ENCODE measurements at regions not wholly inside any gene's neighbourhood (a gene's known extent, or its start where the extent isn't known, plus 50 kb on each side); places are given as distances from the start of the nearest gene placed in this dataset.

DNA sequence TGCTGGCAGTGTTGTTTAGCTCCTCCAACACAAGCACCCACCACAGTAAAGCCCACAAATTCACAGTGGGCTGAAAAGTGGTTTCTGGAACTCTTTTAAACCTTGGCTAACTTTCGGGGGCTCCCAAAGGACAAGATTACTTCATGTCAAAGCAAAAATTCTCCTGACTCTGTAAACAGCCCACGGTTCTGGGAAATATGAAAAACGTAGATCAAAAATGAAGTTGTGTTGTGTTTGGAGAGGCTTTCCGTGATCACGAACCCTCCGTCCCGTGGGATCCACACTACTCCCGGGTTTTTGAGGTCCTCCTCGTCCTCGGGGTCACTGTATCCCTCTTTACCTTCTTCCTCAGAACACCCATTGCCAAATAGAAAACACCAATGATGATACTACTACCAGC is 159.0 kb upstream of the RUNX1 start:
- TF ChIP-seq, protein P1, sequence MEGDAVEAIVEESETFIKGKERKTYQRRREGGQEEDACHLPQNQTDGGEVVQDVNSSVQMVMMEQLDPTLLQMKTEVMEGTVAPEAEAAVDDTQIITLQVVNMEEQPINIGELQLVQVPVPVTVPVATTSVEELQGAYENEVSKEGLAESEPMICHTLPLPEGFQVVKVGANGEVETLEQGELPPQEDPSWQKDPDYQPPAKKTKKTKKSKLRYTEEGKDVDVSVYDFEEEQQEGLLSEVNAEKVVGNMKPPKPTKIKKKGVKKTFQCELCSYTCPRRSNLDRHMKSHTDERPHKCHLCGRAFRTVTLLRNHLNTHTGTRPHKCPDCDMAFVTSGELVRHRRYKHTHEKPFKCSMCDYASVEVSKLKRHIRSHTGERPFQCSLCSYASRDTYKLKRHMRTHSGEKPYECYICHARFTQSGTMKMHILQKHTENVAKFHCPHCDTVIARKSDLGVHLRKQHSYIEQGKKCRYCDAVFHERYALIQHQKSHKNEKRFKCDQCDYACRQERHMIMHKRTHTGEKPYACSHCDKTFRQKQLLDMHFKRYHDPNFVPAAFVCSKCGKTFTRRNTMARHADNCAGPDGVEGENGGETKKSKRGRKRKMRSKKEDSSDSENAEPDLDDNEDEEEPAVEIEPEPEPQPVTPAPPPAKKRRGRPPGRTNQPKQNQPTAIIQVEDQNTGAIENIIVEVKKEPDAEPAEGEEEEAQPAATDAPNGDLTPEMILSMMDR (IDR thresholded peaks at IDR 0.05; ENCODE audit: borderline replicate concordance): no peak
- Histone ChIP-seq H3K4me3 (no peak overlapping the region), H3K9me3 (replicated peaks) (no peaks in the 10 kb centered on the region), H3K36me3 (no peaks in the 10 kb centered on the region), H3K27me3 (ENCODE audit: low read depth) (peaks cover 9% of the 10 kb centered on the region), H3K27ac (replicated peaks) (peak overlapping the region; percentile 75), H3K4me1 (peaks cover 48% of the 10 kb centered on the region)
- no peak for DNase-seq
- intact Hi-C loops (cut with micrococcal nuclease): no loop called here

DNA sequence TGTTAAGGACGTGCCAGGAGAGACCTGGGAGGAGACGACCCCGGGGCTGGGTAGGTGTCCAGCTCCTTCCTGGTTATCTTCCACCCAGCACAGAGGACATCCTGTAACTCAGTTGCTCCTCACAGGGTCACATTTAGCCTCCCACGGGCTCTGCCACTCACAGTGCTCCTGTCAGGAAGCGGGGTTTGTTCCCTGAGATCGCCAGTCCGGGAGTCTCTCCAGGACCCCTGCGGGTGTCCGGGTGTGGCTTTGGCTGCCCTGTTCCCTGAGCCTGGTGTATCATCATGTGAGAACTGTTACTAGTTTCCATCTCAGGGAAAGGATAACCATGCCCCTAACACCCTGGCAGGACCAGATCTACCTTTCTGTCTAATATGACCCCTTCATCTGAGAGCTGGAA is 158.2 kb upstream of the RUNX1 start:
- intact Hi-C loops (cut with micrococcal nuclease): no loop called here
- Histone ChIP-seq H3K27ac (replicated peaks) (peak overlapping the region; percentile 75), H3K36me3 (no peaks in the 10 kb centered on the region), H3K4me1 (peaks cover 55% of the 10 kb centered on the region), H3K9me3 (replicated peaks) (no peaks in the 10 kb centered on the region), H3K27me3 (ENCODE audit: low read depth) (peaks cover 9% of the 10 kb centered on the region), H3K4me3 (no peak overlapping the region)
- DNase-seq: no peak
- TF ChIP-seq, protein P1 (IDR thresholded peaks at IDR 0.05; ENCODE audit: borderline replicate concordance): no peak

DNA sequence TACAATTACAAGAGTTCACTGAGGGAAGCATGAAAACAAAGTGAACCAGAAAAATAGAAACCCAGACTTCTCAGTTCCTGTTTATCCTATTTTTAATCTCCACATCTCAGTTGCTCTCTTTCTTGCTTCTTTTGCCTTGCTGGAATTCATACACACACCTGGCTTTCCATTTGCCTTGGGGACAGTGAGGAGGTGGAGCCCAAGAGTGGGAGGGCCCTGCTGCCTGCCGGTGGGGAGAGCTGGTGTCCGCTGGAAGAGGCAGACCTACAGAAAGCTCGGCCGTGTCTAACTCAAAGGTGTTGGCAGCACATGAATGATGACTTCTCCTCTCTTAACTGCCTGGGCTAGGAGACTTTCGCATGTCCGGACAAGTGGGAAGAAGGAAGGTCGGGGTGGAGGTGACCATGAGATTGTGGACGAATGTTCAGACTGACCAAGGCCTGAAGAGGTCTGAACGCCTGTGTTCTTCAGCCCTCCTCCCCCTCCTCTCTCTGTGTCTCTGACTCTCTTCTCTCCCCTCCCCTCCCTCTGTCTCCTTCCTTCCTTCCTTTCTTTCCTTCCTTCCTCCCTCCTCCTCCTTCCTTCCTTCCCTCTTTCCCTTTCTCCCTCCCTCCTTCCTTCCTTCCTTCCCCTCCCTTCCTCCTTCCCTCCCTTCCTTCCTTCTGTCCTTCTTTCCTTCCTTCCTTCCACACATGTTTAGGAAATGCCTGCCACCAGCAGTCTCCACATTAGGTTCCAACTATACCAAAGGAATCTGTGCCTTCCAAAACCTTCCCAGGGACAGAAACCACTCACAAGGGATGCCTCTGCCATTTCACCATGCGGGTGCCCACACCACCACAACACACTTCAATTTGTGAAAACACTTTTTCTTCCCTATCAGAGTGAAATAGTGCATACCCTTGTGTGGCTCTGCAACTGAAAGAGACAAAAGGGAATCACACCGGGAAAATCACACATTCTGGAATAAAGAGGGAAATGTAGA is 157.3 kb upstream of the RUNX1 start:
- intact Hi-C loops (cut with micrococcal nuclease): no loop called here
- peaks cover 55% of the 10 kb centered on the region for H3K4me1 ChIP-seq
- TF ChIP-seq, protein P1 (IDR thresholded peaks at IDR 0.05; ENCODE audit: borderline replicate concordance): no peak
- H3K27me3 ChIP-seq (ENCODE audit: low read depth): peaks cover 9% of the 10 kb centered on the region
- H3K4me3 ChIP-seq: no peak overlapping the region
- peak overlapping the region; percentile 75 for H3K27ac ChIP-seq (replicated peaks)
- H3K9me3 ChIP-seq (replicated peaks): no peaks in the 10 kb centered on the region
- no peaks in the 10 kb centered on the region for H3K36me3 ChIP-seq
- no peak for DNase-seq

DNA sequence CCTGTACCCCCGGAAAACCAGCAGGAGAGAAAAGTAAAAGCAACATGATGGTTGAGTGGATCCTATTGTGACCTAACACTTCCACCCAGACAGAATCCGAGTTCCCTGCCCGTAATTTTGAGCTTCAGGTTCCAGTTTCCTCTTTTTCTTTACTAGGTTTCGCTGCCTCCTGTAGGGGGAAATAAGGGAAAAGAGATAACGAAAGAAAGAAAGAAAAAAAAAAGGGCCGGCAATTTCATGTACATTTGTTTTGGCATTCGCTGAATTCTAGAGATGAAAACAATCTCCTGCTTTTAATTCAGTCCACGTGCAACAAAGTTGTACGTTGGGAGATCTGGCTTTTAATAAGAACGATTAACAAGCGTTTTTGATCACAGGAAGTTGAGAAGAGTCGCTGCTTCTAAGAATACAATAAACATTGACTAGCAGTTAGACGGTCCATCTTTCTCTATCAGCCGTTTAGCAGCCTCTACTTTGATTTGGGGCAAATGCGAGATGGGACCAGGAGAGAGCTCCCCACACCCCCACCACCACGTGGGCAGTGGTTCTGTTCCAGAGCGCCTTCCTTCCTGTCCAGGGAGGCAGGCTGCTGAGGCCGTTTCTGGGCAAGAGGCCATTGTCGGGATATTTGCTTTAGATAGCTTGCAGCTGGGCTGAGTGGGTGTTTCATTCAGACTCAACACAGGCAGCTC is 155.9 kb upstream of the RUNX1 start:
- TF ChIP-seq, protein P1 (IDR thresholded peaks at IDR 0.05; ENCODE audit: borderline replicate concordance): no peak
- peak overlapping the region; percentile 33 for H3K4me3 ChIP-seq
- peak overlapping the region; percentile 75 for H3K27ac ChIP-seq (replicated peaks)
- H3K4me1 ChIP-seq: peaks cover 55% of the 10 kb centered on the region
- H3K36me3 ChIP-seq: no peaks in the 10 kb centered on the region
- intact Hi-C loops (cut with micrococcal nuclease): no loop called here
- no peaks in the 10 kb centered on the region for H3K9me3 ChIP-seq (replicated peaks)
- DNase-seq: peak; percentile 80
- peaks cover 9% of the 10 kb centered on the region for H3K27me3 ChIP-seq (ENCODE audit: low read depth)

DNA sequence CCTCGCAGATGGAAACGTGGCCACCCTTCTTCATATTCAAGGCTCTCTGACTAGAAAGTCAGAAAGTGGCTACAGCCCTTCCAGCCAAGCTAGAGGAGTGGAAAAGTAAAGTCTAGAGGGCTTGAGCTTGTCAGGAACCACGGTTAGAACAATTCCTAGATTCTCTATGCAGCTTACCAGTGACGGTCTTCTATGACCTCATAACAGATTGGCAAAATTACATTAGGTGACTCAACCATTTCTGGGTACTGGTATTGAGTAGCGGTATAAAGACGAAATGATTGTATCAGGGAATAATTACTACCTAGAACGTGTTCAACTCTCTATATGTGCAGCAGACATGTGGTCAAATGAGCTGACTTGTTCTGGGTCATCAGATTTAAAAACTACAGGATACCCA is 155.0 kb upstream of the RUNX1 start:
- Histone ChIP-seq H3K27me3 (ENCODE audit: low read depth) (peaks cover 9% of the 10 kb centered on the region), H3K4me3 (no peak overlapping the region), H3K27ac (replicated peaks) (peak overlapping the region; percentile 75), H3K36me3 (no peaks in the 10 kb centered on the region), H3K9me3 (replicated peaks) (no peaks in the 10 kb centered on the region), H3K4me1 (peaks cover 49% of the 10 kb centered on the region)
- DNase-seq: no peak
- intact Hi-C loops (cut with micrococcal nuclease): no loop called here
- TF ChIP-seq, protein P1 (IDR thresholded peaks at IDR 0.05; ENCODE audit: borderline replicate concordance): no peak

Measured in left ventricle myocardium inferior (tissue), 1 donor.